ENCODE measurements at regions not wholly inside any gene's neighbourhood (a gene's known extent, or its start where the extent isn't known, plus 50 kb on each side); places are given as distances from the start of the nearest gene placed in this dataset.
A peak's percentile ranks its signal among the peaks of the same experiment; 100 is the strongest.

- H3K4me3 ChIP-seq (ENCODE audit: low read length): no peak overlapping the region
- no peaks in the 10 kb centered on the region for H3F3A ChIP-seq (ENCODE audit: insufficient read depth, low read length, poor library complexity, severe bottlenecking)
- H2AFZ ChIP-seq (ENCODE audit: low read depth, low read length): no peak overlapping the region
- no peak overlapping the region for H3K4me2 ChIP-seq (ENCODE audit: low read length)
- H3K27ac ChIP-seq (ENCODE audit: low read length): no peak overlapping the region
- H3K79me2 ChIP-seq (replicated peaks; ENCODE audit: insufficient read depth, low read length): no peaks in the 10 kb centered on the region
- H3K9ac ChIP-seq (ENCODE audit: low read length): no peak overlapping the region
- no peaks in the 10 kb centered on the region for H4K20me1 ChIP-seq (ENCODE audit: insufficient read depth)
- no peaks in the 10 kb centered on the region for H3K36me3 ChIP-seq (ENCODE audit: insufficient read depth, low read length)
- no peak for TF ChIP-seq REST (IDR thresholded peaks at IDR 0.05; ENCODE audit: borderline replicate concordance)
- no peak for TF ChIP-seq EZH2 (IDR thresholded peaks at IDR 0.05; ENCODE audit: borderline replicate concordance, insufficient read depth, low read length, poor library complexity, severe bottlenecking)
- TF ChIP-seq RAD21 (conservative IDR thresholded peaks at IDR 0.05): no peak
- TF ChIP-seq TAF1 (IDR thresholded peaks at IDR 0.05; ENCODE audit: low read depth): no peak
- TF ChIP-seq SMC3 (conservative IDR thresholded peaks at IDR 0.05; ENCODE audit: poor library complexity): no peak
- no peak for TF ChIP-seq POLR2AphosphoS5 (IDR thresholded peaks at IDR 0.05)
- no peak for TF ChIP-seq EP300 (conservative IDR thresholded peaks at IDR 0.05; ENCODE audit: poor library complexity, severe bottlenecking)
- no peak for TF ChIP-seq MXI1 (conservative IDR thresholded peaks at IDR 0.05; ENCODE audit: poor library complexity, severe bottlenecking)
- TF ChIP-seq CTCF (IDR thresholded peaks at IDR 0.05; ENCODE audit: poor library complexity, severe bottlenecking): no peak
- no peaks in the 10 kb centered on the region for H3K9me3 ChIP-seq (ENCODE audit: low read length)
- no peaks in the 10 kb centered on the region for H3K9me2 ChIP-seq (ENCODE audit: insufficient read depth, low read length)
- no peaks in the 10 kb centered on the region for H3K27me3 ChIP-seq (ENCODE audit: insufficient read depth, low read depth, low read length)
Measured at GRCh38 chr7:85516675-85517074, 329.8 kb upstream of the SEMA3D start.

GRCh38 chr7:85512790-85513189 lies 325.9 kb upstream of the SEMA3D start:
- H4K20me1 ChIP-seq (ENCODE audit: insufficient read depth): no peaks in the 10 kb centered on the region
- no peaks in the 10 kb centered on the region for H3K27me3 ChIP-seq (ENCODE audit: insufficient read depth, low read depth, low read length)
- no peak overlapping the region for H3K4me3 ChIP-seq (ENCODE audit: low read length)
- H3K9ac ChIP-seq (ENCODE audit: low read length): no peak overlapping the region
- TF ChIP-seq POLR2AphosphoS5 (IDR thresholded peaks at IDR 0.05) (peak; percentile 24), REST (IDR thresholded peaks at IDR 0.05; ENCODE audit: borderline replicate concordance) (no peak), TAF1 (IDR thresholded peaks at IDR 0.05; ENCODE audit: low read depth) (no peak), MXI1 (conservative IDR thresholded peaks at IDR 0.05; ENCODE audit: poor library complexity, severe bottlenecking) (no peak), SMC3 (conservative IDR thresholded peaks at IDR 0.05; ENCODE audit: poor library complexity) (no peak), RAD21 (conservative IDR thresholded peaks at IDR 0.05) (no peak), EZH2 (IDR thresholded peaks at IDR 0.05; ENCODE audit: borderline replicate concordance, insufficient read depth, low read length, poor library complexity, severe bottlenecking) (no peak)
- H3K36me3 ChIP-seq (ENCODE audit: insufficient read depth, low read length): no peaks in the 10 kb centered on the region
- H3K9me3 ChIP-seq (ENCODE audit: low read length): no peaks in the 10 kb centered on the region
- no peak overlapping the region for H2AFZ ChIP-seq (ENCODE audit: low read depth, low read length)
- H3K9me2 ChIP-seq (ENCODE audit: insufficient read depth, low read length): no peaks in the 10 kb centered on the region
- H3K4me2 ChIP-seq (ENCODE audit: low read length): no peak overlapping the region
- no peak overlapping the region for H3K27ac ChIP-seq (ENCODE audit: low read length)
- no peaks in the 10 kb centered on the region for H3F3A ChIP-seq (ENCODE audit: insufficient read depth, low read length, poor library complexity, severe bottlenecking)
- H3K79me2 ChIP-seq (replicated peaks; ENCODE audit: insufficient read depth, low read length): no peaks in the 10 kb centered on the region
